ENCODE measurements at regions not wholly inside any gene's neighbourhood (a gene's known extent, or its start where the extent isn't known, plus 50 kb on each side); places are given as distances from the start of the nearest gene placed in this dataset.

- Histone ChIP-seq H3K4me3 (ENCODE audit: low read length) (no peak overlapping the region), H3K27ac (ENCODE audit: low read length) (no peak overlapping the region), H3K27me3 (ENCODE audit: control insufficient read depth, insufficient read depth, low read length) (no peaks in the 10 kb centered on the region), H3K36me3 (ENCODE audit: control insufficient read depth, insufficient read depth, low read length) (no peaks in the 10 kb centered on the region), H3K9me3 (ENCODE audit: control insufficient read depth, low read depth, low read length) (no peaks in the 10 kb centered on the region), H3K4me1 (ENCODE audit: control insufficient read depth, insufficient read depth, low read length) (no peaks in the 10 kb centered on the region)
- 33% methylated on average over 3 of the region's 3 CpGs for whole genome bisulfite sequencing (ENCODE audit: insufficient coverage, low lambda C conversion rate)
- DNase-seq: peak; percentile 27 to 38
Measured at GRCh38 chr4:20544645-20545044, 155.6 kb upstream of the PACRGL start.

GRCh38 chr4:20552004-20552403, 148.3 kb upstream of the PACRGL start:
- no peaks in the 10 kb centered on the region for H3K9me3 ChIP-seq (ENCODE audit: control insufficient read depth, low read depth, low read length)
- WGBS (ENCODE audit: insufficient coverage, low lambda C conversion rate): no CpG with 5 or more reads among the region's 5 CpGs

GRCh38 chr4:20554134-20554533, 146.1 kb upstream of the PACRGL start:
- Histone ChIP-seq H3K27me3 (ENCODE audit: control insufficient read depth, insufficient read depth, low read length) (no peaks in the 10 kb centered on the region), H3K9me3 (ENCODE audit: control insufficient read depth, low read depth, low read length) (no peaks in the 10 kb centered on the region), H3K4me3 (ENCODE audit: low read length) (no peak overlapping the region), H3K4me1 (ENCODE audit: control insufficient read depth, insufficient read depth, low read length) (no peaks in the 10 kb centered on the region), H3K27ac (ENCODE audit: low read length) (no peak overlapping the region), H3K36me3 (ENCODE audit: control insufficient read depth, insufficient read depth, low read length) (no peaks in the 10 kb centered on the region)
- no peak for DNase-seq
- WGBS (ENCODE audit: insufficient coverage, low lambda C conversion rate): 85% methylated on average over 2 of the region's 2 CpGs

More at GRCh38 chr4:20552004-20552403, 148.3 kb upstream of the PACRGL start:
- H3K27me3 ChIP-seq (ENCODE audit: control insufficient read depth, insufficient read depth, low read length): no peaks in the 10 kb centered on the region
- no peaks in the 10 kb centered on the region for H3K4me1 ChIP-seq (ENCODE audit: control insufficient read depth, insufficient read depth, low read length)
- DNase-seq: no peak
- H3K4me3 ChIP-seq (ENCODE audit: low read length): no peak overlapping the region
- H3K36me3 ChIP-seq (ENCODE audit: control insufficient read depth, insufficient read depth, low read length): no peaks in the 10 kb centered on the region
- H3K27ac ChIP-seq (ENCODE audit: low read length): no peak overlapping the region

- Histone ChIP-seq H3K4me1 (ENCODE audit: control insufficient read depth, insufficient read depth, low read length) (no peaks in the 10 kb centered on the region), H3K27me3 (ENCODE audit: control insufficient read depth, insufficient read depth, low read length) (no peaks in the 10 kb centered on the region), H3K4me3 (ENCODE audit: low read length) (no peak overlapping the region), H3K36me3 (ENCODE audit: control insufficient read depth, insufficient read depth, low read length) (no peaks in the 10 kb centered on the region), H3K27ac (ENCODE audit: low read length) (no peak overlapping the region), H3K9me3 (ENCODE audit: control insufficient read depth, low read depth, low read length) (no peaks in the 10 kb centered on the region)
- DNase-seq: no peak
- WGBS (ENCODE audit: insufficient coverage, low lambda C conversion rate): 61% methylated on average over 4 of the region's 7 CpGs
Measured at GRCh38 chr4:20565075-20565721, 135.1 kb upstream of the PACRGL start.

GRCh38 chr4:20570981-20571715, 129.1 kb upstream of the PACRGL start:
- Histone ChIP-seq H3K4me3 (ENCODE audit: low read length) (no peak overlapping the region), H3K4me1 (ENCODE audit: control insufficient read depth, insufficient read depth, low read length) (no peaks in the 10 kb centered on the region), H3K27me3 (ENCODE audit: control insufficient read depth, insufficient read depth, low read length) (no peaks in the 10 kb centered on the region), H3K27ac (ENCODE audit: low read length) (no peak overlapping the region), H3K9me3 (ENCODE audit: control insufficient read depth, low read depth, low read length) (no peaks in the 10 kb centered on the region), H3K36me3 (ENCODE audit: control insufficient read depth, insufficient read depth, low read length) (no peaks in the 10 kb centered on the region)
- no peak for DNase-seq
- WGBS (ENCODE audit: insufficient coverage, low lambda C conversion rate): 100% methylated on average over 2 of the region's 2 CpGs

- no peak overlapping the region for H3K4me3 ChIP-seq (ENCODE audit: low read length)
- DNase-seq: no peak
- WGBS (ENCODE audit: insufficient coverage, low lambda C conversion rate): 94% methylated on average over 3 of the region's 8 CpGs
- H3K36me3 ChIP-seq (ENCODE audit: control insufficient read depth, insufficient read depth, low read length): no peaks in the 10 kb centered on the region
- H3K27ac ChIP-seq (ENCODE audit: low read length): no peak overlapping the region
- no peaks in the 10 kb centered on the region for H3K9me3 ChIP-seq (ENCODE audit: control insufficient read depth, low read depth, low read length)
- H3K4me1 ChIP-seq (ENCODE audit: control insufficient read depth, insufficient read depth, low read length): no peaks in the 10 kb centered on the region
- no peaks in the 10 kb centered on the region for H3K27me3 ChIP-seq (ENCODE audit: control insufficient read depth, insufficient read depth, low read length)
Measured at GRCh38 chr4:20572976-20573375, 127.3 kb upstream of the PACRGL start.

GRCh38 chr4:20574986-20575385, 125.3 kb upstream of the PACRGL start:
- Histone ChIP-seq H3K27me3 (ENCODE audit: control insufficient read depth, insufficient read depth, low read length) (no peaks in the 10 kb centered on the region), H3K27ac (ENCODE audit: low read length) (no peak overlapping the region), H3K4me1 (ENCODE audit: control insufficient read depth, insufficient read depth, low read length) (no peaks in the 10 kb centered on the region), H3K36me3 (ENCODE audit: control insufficient read depth, insufficient read depth, low read length) (no peaks in the 10 kb centered on the region), H3K4me3 (ENCODE audit: low read length) (no peak overlapping the region), H3K9me3 (ENCODE audit: control insufficient read depth, low read depth, low read length) (no peaks in the 10 kb centered on the region)
- no peak for DNase-seq
- 88% methylated on average over 1 of the region's 1 CpG for WGBS (ENCODE audit: insufficient coverage, low lambda C conversion rate)

- H3K27me3 ChIP-seq (ENCODE audit: control insufficient read depth, insufficient read depth, low read length): no peaks in the 10 kb centered on the region
- DNase-seq: no peak
- H3K4me1 ChIP-seq (ENCODE audit: control insufficient read depth, insufficient read depth, low read length): no peaks in the 10 kb centered on the region
- H3K27ac ChIP-seq (ENCODE audit: low read length): no peak overlapping the region
- no peaks in the 10 kb centered on the region for H3K36me3 ChIP-seq (ENCODE audit: control insufficient read depth, insufficient read depth, low read length)
- no peaks in the 10 kb centered on the region for H3K9me3 ChIP-seq (ENCODE audit: control insufficient read depth, low read depth, low read length)
- WGBS (ENCODE audit: insufficient coverage, low lambda C conversion rate): 100% methylated on average over 1 of the region's 5 CpGs
- H3K4me3 ChIP-seq (ENCODE audit: low read length): no peak overlapping the region
Measured at GRCh38 chr4:20575486-20575885, 124.8 kb upstream of the PACRGL start.

GRCh38 chr4:20576861-20577260, 123.4 kb upstream of the PACRGL start:
- no peaks in the 10 kb centered on the region for H3K9me3 ChIP-seq (ENCODE audit: control insufficient read depth, low read depth, low read length)
- H3K4me3 ChIP-seq (ENCODE audit: low read length): no peak overlapping the region
- no peak for DNase-seq
- no peaks in the 10 kb centered on the region for H3K4me1 ChIP-seq (ENCODE audit: control insufficient read depth, insufficient read depth, low read length)
- no peak overlapping the region for H3K27ac ChIP-seq (ENCODE audit: low read length)
- H3K36me3 ChIP-seq (ENCODE audit: control insufficient read depth, insufficient read depth, low read length): no peaks in the 10 kb centered on the region
- no peaks in the 10 kb centered on the region for H3K27me3 ChIP-seq (ENCODE audit: control insufficient read depth, insufficient read depth, low read length)

- WGBS (ENCODE audit: insufficient coverage, low lambda C conversion rate): 78% methylated on average over 1 of the region's 2 CpGs
- Histone ChIP-seq H3K36me3 (ENCODE audit: control insufficient read depth, insufficient read depth, low read length) (no peaks in the 10 kb centered on the region), H3K4me3 (ENCODE audit: low read length) (no peak overlapping the region), H3K9me3 (ENCODE audit: control insufficient read depth, low read depth, low read length) (no peaks in the 10 kb centered on the region), H3K27ac (ENCODE audit: low read length) (no peak overlapping the region), H3K27me3 (ENCODE audit: control insufficient read depth, insufficient read depth, low read length) (no peaks in the 10 kb centered on the region), H3K4me1 (ENCODE audit: control insufficient read depth, insufficient read depth, low read length) (no peaks in the 10 kb centered on the region)
- DNase-seq: no peak
Measured at GRCh38 chr4:20577702-20578101, 122.6 kb upstream of the PACRGL start.

- WGBS (ENCODE audit: insufficient coverage, low lambda C conversion rate): 92% methylated on average over 2 of the region's 2 CpGs
- H3K9me3 ChIP-seq (ENCODE audit: control insufficient read depth, low read depth, low read length): no peaks in the 10 kb centered on the region
- no peak overlapping the region for H3K27ac ChIP-seq (ENCODE audit: low read length)
- no peaks in the 10 kb centered on the region for H3K36me3 ChIP-seq (ENCODE audit: control insufficient read depth, insufficient read depth, low read length)
- H3K27me3 ChIP-seq (ENCODE audit: control insufficient read depth, insufficient read depth, low read length): no peaks in the 10 kb centered on the region
- DNase-seq: no peak
- no peak overlapping the region for H3K4me3 ChIP-seq (ENCODE audit: low read length)
- H3K4me1 ChIP-seq (ENCODE audit: control insufficient read depth, insufficient read depth, low read length): no peaks in the 10 kb centered on the region
Measured at GRCh38 chr4:20580907-20581306, 119.4 kb upstream of the PACRGL start.

All from large intestine (tissue), 3 donors.